Upper lobe of left lung (tissue), 6 donors: ENCODE measurements at regions not wholly inside any gene's neighbourhood (a gene's known extent, or its start where the extent isn't known, plus 50 kb on each side); places are given as distances from the start of the nearest gene placed in this dataset.

Source experiments
- ATAC-seq, 2 donors: fragments of 200-7000 bp; cut with Tn5 transposase; one replicate each; pipeline ENCODE4 v1.9.1; 2022; ENCODE audit warnings: mild to moderate bottlenecking in 2 of 2, moderate library complexity in 2 of 2; ENCODE audit not compliant: low FRiP score in 2 of 2
- DNase-seq, 2 donors: peaks; one replicate each; pipeline ENCODE4 v3.0.0-alpha.2; 2019 to 2020
- H3K27ac ChIP-seq, 4 donors: fragments of 200-600 bp; sonication (generic); one replicate each; pipeline ENCODE4 v1.5.1; 2016 to 2019
- H3K27me3 ChIP-seq, 4 donors: fragments of 200-600 bp; sonication (generic); one replicate each; pipeline ENCODE4 v1.5.1; 2017 to 2019
- H3K36me3 ChIP-seq, 4 donors: fragments of 200-600 bp; sonication (generic); one replicate each; pipeline ENCODE4 v1.5.1; 2016 to 2019
- H3K4me1 ChIP-seq, 4 donors: fragments of 200-600 bp; sonication (generic); one replicate each; pipeline ENCODE4 v1.5.1; 2018 to 2019
- H3K4me3 ChIP-seq, 4 donors: fragments of 200-600 bp; sonication (generic); one replicate each; pipeline ENCODE4 v1.5.1; 2017 to 2019; ENCODE audit warnings: mild to moderate bottlenecking in 2 of 4, moderate library complexity in 1 of 4
- H3K9me3 ChIP-seq, 4 donors: fragments of 200-600 bp; sonication (generic); one replicate each; pipeline ENCODE4 v1.5.1; 2018 to 2019
- CTCF ChIP-seq, 6 experiments: fragments of 450-650 bp in 4 of 6; fragments of 200-600 bp in 2 of 6; sonication (generic) in 2 of 6; IDR thresholded peaks; one replicate each; pipeline ENCODE4 v1.5.1; 2016 to 2019; ENCODE audit warnings: antibody characterized with exemption in 6 of 6
- EP300 ChIP-seq, 4 donors: sonication (generic); formaldehyde crosslinking; IDR thresholded peaks; one replicate each; pipeline ENCODE4 v1.5.1; 2017; ENCODE audit warnings: antibody characterized with exemption in 4 of 4, control low read depth in 2 of 4
- POLR2A ChIP-seq, 4 donors: fragments of 450-650 bp; IDR thresholded peaks; one replicate each; pipeline ENCODE4 v1.5.1; 2016 to 2017; ENCODE audit warnings: antibody characterized with exemption in 4 of 4, mild to moderate bottlenecking in 2 of 4
- POLR2AphosphoS5 ChIP-seq, 2 donors: sonication (generic); formaldehyde crosslinking; IDR thresholded peaks; one replicate each; pipeline ENCODE4 v1.5.1; 2017; ENCODE audit warnings: antibody characterized with exemption in 2 of 2
- WGBS, 2 donors: methylation state at CpG; one replicate each; pipeline ENCODE4 v1.1.5; 2017 to 2018; 5-methylcytosine and 5-hydroxymethylcytosine counted together
- donor health status: DM: no; HTN: no; CAD: no; lungs with moderate emphysema.
- donor health status: DM: no; HTN: yes; CAD: no; lungs with severe emphysema.

GRCh38 chr4:119865389-119865788, 201.3 kb downstream of the MAD2L1 start:
- H3K27me3 ChIP-seq = no peaks in the 10 kb centered on the region
- no peaks in the 10 kb centered on the region for H3K36me3 ChIP-seq
- DNase-seq (no peak), ATAC-seq (no peak)
- H3K4me3 ChIP-seq = no peak overlapping the region
- H3K4me1 ChIP-seq = no peaks in the 10 kb centered on the region
- no peak overlapping the region for H3K27ac ChIP-seq
- TF ChIP-seq POLR2AphosphoS5 (IDR thresholded peaks at IDR 0.05) = no peak
- no peak for TF ChIP-seq POLR2A (IDR thresholded peaks at IDR 0.05)
- no peak for TF ChIP-seq CTCF (IDR thresholded peaks at IDR 0.05)
- TF ChIP-seq EP300 (IDR thresholded peaks at IDR 0.05) = no peak
- H3K9me3 ChIP-seq = no peaks in the 10 kb centered on the region

GRCh38 chr4:119861731-119862130, 204.9 kb downstream of the MAD2L1 start:
- Histone ChIP-seq H3K9me3 (no peaks in the 10 kb centered on the region), H3K4me1 (no peaks in the 10 kb centered on the region), H3K4me3 (no peak overlapping the region), H3K27ac (no peak overlapping the region), H3K36me3 (no peaks in the 10 kb centered on the region), H3K27me3 (no peaks in the 10 kb centered on the region)
- ATAC-seq = no peak
- WGBS, 2 donors = 20 to 37% methylated on average over 3 of the region's 3 CpGs
- DNase-seq = no peak
- TF ChIP-seq CTCF (IDR thresholded peaks at IDR 0.05) (no peak), EP300 (IDR thresholded peaks at IDR 0.05) (no peak), POLR2A (IDR thresholded peaks at IDR 0.05) (no peak), POLR2AphosphoS5 (IDR thresholded peaks at IDR 0.05) (no peak)

GRCh38 chr4:119858176-119858575, 208.5 kb downstream of the MAD2L1 start:
- Histone ChIP-seq H3K9me3 (no peaks in the 10 kb centered on the region), H3K4me3 (no peak overlapping the region), H3K27me3 (no peaks in the 10 kb centered on the region), H3K27ac (no peak overlapping the region), H3K4me1 (no peaks in the 10 kb centered on the region), H3K36me3 (no peaks in the 10 kb centered on the region)
- no peak for TF ChIP-seq POLR2A (IDR thresholded peaks at IDR 0.05)
- TF ChIP-seq POLR2AphosphoS5 (IDR thresholded peaks at IDR 0.05) = no peak
- TF ChIP-seq CTCF (IDR thresholded peaks at IDR 0.05) = no peak
- ATAC-seq = no peak
- DNase-seq = no peak

GRCh38 chr4:119854364-119854763, 212.3 kb downstream of the MAD2L1 start:
- no peaks in the 10 kb centered on the region for H3K27me3 ChIP-seq
- TF ChIP-seq EP300 (IDR thresholded peaks at IDR 0.05) (no peak), POLR2AphosphoS5 (IDR thresholded peaks at IDR 0.05) (no peak), POLR2A (IDR thresholded peaks at IDR 0.05) (no peak), CTCF (IDR thresholded peaks at IDR 0.05) (no peak)
- 17 to 25% methylated on average over 1 of the region's 1 CpG for WGBS, 2 donors
- no peak overlapping the region for H3K27ac ChIP-seq
- H3K9me3 ChIP-seq = no peaks in the 10 kb centered on the region
- H3K36me3 ChIP-seq = no peaks in the 10 kb centered on the region
- ATAC-seq = no peak
- no peak overlapping the region for H3K4me3 ChIP-seq
- DNase-seq = no peak
- H3K4me1 ChIP-seq = no peaks in the 10 kb centered on the region

- no peaks in the 10 kb centered on the region for H3K36me3 ChIP-seq
- WGBS, 2 donors = 87 to 92% methylated on average over 2 of the region's 2 CpGs
- DNase-seq = no peak
- ATAC-seq = no peak
- H3K27ac ChIP-seq = no peak overlapping the region
- H3K4me3 ChIP-seq = no peak overlapping the region
- H3K9me3 ChIP-seq = no peaks in the 10 kb centered on the region
- H3K27me3 ChIP-seq = no peaks in the 10 kb centered on the region
- no peaks in the 10 kb centered on the region for H3K4me1 ChIP-seq
- TF ChIP-seq CTCF (IDR thresholded peaks at IDR 0.05) = no peak
Observed at GRCh38 chr4:119851649-119852048, 215.0 kb downstream of the MAD2L1 start.
